GM19467 (cell line): ENCODE measurements at regions not wholly inside any gene's neighbourhood (a gene's known extent, or its start where the extent isn't known, plus 50 kb on each side); places are given as distances from the start of the nearest gene placed in this dataset.
A peak's percentile ranks its signal among the peaks of the same experiment; 100 is the strongest.

Experiments used
- ATAC-seq: cut with Tn5 transposase; IDR thresholded peaks from one replicate; pipeline ENCODE4 v1.9.1; 2021; ENCODE audit warnings: mild to moderate bottlenecking, moderate library complexity; ENCODE audit not compliant: unreplicated experiment

DNA sequence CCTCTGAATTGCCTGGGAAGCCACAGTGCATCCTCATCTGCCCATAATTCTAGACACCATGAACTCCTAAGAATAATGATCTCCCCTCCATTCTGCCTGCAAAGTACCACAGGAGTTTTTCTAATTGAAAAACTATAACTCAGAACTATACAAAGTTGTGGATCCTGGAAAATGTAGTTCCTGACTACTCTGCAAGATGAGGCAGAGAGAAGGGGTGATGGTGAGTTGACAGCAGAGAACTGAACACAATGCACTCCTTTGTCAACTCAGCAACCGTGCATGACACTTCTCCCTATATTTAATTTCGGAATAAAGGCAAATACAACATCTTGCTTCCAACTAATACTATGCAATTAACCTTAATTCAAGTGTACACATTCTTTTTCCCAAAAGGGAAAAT lies 471.1 kb upstream of the FAM98A start:
- ATAC-seq = no peak

DNA sequence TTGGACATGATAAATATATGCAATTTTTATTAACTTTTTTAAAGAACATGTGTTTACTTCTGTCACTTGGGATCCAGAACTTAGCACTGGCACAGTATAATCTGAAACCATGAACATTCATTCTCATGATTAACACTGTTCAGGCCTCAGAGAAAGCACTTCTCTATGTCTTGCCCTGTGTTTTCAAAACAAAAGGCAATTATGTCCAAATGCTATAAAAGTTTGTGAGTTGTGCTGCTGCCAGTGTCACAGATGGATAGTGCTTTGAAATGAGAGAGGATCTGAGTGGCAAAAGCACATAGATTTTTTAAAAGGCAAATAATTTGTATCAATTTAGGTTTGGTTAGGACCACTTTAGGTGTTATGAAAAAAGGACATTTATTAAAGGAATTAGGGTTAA lies 470.5 kb upstream of the FAM98A start:
- no peak for ATAC-seq

DNA sequence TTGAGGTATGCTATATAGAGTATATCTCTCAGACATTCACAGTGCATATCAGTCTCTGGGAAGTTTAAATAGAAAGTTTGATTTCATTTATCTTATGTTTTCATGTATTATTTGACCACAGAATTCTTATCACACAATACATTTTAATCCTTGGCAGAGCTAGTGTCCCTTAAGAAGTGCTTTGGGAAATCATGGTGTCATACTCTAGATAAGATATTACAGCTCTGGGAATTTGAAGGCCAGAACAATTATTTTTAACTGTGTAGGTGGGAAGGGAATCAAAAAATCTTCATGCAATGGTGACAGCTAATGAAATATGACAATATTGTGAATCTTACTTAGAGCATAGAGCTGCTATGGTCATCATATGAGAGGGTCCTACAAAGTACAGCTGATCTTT lies 451.3 kb upstream of the FAM98A start:
- ATAC-seq = no peak

DNA sequence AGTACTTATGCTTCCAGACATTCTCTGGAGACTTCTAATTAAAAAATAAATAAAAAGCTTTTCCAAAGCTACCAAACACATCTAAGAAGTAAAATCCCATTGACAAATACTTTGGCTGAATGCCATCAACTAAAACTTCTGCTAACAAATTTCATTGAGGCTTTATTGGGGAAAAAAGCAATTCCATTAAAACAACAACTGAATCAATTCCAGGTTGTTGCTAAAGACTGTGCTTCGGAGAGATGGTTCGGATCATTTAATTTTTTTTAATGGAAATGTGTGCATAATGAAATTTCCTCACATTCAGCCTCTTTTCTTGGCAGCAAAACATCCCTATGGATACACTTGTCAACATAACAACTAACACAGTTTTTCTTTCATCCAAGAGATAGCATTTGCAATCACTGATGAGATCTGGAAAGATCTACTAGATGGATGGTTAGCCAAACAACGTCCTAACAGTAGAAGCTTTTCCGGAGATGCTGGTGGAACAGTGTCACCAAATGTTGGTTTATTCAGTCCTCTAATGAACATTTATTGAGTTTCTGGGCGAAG lies 446.1 kb upstream of the FAM98A start:
- no peak for ATAC-seq

DNA sequence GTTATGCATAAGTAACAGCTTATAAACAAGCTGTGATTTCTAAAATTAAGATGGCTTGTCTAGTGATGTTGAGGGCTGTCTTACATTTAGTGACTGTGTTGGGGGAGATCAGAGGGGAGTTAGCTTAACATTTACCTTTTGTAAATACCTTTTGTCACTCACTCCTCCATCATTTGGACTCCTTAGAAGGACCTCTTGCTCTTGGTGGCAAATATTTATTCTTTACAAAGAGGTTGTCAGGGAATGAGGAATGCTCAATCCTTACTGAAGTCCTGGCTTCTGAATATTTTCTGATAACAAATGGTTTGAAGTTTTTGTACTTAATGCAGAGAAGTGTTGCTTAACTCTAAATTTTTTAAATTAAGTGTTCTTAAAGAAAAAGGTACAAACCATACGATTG lies 438.8 kb upstream of the FAM98A start:
- ATAC-seq = no peak

DNA sequence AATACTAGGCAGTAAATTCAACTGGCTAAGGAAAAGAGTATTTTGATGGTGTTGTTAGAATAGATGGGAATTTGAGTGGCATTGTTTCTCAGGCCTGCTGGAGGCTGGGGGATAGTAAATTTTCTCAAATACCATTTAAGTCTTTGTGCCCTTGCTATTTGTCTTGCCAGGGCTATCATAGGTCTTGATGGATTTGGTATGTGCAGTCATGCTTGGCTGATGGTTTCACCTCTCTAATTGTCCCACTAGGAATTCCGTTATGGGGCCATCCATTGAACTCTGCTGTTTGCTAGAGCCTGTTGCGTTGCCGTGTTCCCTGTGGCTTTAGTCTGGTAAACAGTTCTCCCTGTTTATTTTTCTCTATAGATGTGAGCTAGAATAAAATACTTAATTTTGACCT lies 438.1 kb upstream of the FAM98A start:
- no peak for ATAC-seq

DNA sequence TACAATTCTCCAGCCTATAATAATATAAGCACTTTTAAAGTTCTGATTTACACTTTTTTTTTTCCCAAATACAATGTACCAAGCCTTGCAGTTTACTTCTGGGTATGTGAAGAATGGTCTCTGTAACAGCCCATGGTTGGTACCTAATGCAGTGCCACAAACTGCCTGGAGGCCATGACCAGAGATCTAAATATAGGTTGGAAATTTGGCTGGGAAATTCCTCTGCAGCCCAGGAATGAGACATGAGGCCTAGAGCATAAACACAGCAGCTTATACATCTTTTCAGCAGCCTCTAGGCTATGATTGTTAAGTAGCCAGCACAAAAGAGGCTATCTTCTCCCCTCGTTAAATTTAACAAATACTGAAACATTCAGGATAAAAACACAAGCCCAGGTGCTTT lies 432.0 kb upstream of the FAM98A start:
- no peak for ATAC-seq

DNA sequence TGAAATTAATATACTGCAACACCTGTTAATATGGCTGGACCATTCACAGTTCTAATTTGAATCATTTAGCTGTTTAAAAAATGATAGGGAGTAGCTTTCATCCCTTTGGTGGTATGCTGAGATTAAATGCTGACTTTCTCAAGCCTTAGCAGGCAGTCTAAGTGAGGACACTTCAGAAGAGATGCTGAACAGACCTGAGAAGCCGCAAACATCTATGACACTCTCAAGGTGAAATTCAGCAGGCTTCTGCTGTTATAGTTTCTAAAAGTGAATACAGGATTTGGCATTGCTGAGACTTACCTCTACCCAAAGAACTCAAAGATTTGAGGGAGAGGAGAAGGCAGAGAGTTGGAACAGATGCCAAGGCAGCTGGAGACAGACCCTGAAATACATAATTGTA lies 431.2 kb upstream of the FAM98A start:
- ATAC-seq = no peak

DNA sequence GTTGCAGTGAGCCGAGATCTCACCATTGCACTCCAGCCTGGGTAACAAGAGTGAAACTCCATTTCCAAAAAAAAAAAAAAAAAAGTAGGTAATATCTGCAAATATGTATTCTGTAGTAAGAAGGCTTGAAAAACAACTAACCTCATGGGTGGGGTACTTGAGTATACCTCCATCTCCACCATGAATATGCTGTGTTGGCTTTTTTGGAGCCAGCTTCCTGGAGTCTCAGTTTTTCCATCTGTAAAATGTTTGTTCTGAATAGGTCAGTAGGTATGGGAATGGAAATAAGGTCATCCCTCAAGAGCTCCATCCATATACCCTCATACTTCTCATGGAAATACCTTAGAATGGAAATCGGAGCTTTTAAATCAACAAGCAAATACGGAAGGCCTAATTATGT lies 430.0 kb upstream of the FAM98A start:
- no peak for ATAC-seq

DNA sequence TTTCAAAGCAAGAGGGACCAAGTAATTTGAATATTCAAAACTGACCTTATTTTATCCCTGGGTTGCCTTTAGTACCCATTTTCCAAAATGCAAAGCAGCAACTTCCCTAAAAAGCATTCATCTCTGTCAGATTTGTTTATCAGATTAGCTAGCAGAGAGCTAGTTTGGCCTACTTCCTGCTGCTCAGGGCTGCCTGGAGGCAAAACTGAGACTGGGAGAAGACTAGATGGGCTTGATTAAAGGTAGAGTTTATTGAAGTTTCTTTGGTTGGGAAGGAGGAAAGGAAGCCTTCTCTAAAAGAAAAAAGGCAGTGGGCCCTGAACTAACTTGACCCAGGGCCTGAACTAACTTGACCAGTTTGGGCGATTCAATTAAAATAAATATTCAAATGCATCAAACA lies 426.1 kb upstream of the FAM98A start:
- ATAC-seq = no peak

DNA sequence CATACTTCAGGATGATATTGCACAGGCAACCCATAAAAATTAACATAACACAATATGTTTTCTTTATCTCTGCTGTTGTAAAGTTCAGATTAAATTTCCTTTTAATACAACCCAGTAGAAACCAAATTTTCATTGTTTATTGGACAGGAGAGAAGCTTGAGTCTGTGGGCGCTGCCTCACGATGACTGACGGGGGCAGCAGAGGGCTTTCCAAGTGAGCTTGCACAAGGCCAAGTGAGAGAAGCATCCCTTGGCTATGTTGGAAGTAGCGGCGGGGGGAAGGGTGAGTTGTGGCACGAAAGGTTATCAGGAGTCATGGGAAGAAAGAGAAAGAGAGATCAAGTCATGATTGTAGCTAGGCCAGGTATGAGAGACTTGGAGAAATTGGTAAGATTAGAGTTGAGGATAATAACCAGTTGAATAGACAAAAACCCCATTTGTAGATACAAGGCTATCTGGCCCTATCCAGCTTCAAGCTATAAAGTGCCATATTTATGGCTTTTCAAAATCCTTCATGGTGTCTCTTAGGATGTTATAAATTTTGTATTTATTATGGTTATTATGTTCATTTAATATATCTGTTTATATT lies 413.7 kb upstream of the FAM98A start:
- peak; percentile 80 for ATAC-seq

DNA sequence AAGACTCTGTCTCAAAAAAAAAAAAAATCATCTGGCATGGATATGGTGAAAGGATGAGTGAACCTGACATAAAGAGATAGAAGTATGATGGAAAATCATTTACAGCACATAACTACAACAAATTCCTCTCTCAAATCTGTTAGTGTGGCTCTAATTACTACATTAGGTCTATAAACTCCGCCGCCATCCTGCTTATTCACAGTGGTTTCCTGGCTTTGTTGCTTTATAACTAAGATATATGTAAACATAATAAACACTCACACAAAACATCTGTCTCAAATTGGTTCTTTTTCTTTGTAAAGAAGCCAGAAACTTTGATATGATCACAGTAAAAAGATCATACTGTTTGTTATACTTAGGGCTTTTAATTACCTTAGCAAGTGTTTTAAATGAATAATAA lies 412.6 kb upstream of the FAM98A start:
- ATAC-seq = no peak

DNA sequence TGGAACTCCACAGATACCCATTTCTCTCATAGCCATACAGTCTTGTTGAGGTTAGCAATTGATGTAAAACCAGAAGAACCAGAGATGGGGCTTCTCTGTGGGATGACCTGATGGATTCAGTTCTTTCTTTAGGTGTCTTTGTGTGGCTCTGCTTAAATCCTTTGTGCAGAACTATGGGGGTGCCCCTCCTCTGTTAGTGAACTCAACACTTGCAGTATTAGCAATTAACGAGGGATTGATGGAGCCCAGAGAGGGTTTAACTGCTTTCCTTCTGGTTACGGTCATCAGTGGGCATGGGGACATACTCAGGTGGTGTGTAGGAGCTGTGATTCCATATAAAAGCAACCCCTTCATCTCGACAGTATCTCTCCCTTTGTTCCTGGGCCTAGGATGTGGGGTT lies 406.8 kb upstream of the FAM98A start:
- ATAC-seq = no peak

DNA sequence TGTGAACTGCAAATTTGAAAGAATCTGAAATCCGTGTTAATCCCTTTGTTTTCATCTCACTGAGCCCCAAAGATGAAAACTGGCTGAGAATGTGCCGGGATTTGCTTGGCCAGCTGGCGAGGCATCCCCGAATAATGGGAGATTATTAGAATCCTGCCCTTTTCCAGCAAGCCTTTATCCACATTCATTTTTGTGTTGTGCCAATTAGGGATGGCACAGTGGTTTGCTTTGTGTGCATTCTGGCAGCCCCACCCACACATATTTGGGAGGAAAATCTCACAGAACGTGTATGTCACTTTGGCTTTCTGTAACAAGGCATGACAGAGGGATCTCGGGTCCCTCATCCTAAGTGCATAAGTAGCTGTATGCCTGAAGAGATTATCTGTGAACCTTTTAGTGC lies 405.8 kb upstream of the FAM98A start:
- ATAC-seq = no peak

DNA sequence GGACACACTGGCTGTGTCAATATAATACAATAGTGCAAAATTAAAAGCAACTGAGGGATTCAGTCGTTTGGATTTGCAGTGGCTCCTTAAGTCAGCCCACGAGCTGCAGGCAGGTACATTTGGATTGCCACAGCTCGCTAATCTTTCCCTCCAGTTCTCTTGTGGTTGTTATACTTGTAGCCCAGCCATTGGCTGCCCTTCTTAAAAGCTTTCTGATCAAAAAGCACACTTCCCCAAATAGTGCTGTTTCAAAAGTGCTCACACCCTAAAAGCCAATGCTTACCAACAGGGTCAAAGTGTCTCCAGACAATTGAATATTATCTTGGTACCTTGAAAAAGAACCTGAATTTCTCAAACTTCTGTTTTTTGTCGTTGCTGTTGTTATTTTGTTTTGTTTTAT lies 404.7 kb upstream of the FAM98A start:
- ATAC-seq = no peak

DNA sequence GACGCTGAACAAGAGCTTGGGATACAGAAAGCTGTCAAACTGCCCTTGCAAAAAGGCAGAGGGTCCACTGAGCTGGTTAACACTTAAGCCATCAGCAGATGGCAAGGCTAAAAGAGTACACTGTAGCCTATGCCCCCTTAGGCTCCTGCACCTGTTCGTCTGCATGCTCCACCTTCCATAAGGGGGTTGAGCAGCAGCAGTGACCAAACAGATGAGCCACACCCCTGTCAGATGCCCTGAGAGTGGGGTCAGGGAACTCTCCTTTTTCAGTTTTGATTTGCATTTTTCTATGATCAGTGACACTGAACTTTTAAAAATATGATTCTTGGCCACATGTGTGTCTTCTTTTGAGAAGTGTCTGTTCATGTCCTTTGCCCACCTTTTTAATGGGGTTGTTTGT lies 402.5 kb upstream of the FAM98A start:
- ATAC-seq = no peak

DNA sequence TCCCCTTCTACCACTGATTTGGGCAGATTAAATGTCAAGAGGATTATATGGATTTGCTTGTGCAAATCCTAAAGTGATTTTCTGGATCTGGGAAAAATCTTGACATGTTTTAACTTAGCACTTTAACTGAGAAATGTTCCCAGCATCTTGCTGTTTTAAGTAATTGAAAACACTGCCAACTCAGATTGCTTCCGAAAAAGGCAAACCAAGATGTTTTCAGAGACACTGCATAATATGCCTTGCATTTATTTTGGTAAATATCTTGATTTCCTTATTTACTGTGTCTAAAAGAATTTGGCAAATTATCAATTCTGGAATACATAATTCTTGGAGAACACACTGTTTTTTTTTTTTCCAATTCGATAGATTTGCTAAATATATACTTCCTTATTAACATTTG lies 385.0 kb upstream of the FAM98A start:
- ATAC-seq = no peak

DNA sequence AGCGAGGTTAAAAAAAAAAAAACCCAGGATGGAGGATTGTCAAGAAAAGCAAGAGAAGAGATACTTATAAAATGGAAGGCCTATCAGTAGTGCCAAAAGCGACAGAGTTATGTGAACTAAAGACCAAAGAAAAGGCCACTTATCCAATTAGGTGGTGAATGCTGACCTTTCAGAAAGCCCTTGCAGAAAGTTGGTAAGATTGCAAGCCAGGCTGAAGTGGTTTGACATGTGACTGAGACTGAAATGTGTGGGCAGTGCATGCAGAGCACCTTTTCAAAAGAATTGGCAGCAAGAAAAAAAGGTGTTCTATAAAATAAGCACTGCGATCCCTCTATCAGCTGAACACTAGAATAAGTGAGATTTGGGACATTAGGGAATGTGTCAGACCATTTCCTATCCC lies 379.4 kb upstream of the FAM98A start:
- ATAC-seq = no peak

DNA sequence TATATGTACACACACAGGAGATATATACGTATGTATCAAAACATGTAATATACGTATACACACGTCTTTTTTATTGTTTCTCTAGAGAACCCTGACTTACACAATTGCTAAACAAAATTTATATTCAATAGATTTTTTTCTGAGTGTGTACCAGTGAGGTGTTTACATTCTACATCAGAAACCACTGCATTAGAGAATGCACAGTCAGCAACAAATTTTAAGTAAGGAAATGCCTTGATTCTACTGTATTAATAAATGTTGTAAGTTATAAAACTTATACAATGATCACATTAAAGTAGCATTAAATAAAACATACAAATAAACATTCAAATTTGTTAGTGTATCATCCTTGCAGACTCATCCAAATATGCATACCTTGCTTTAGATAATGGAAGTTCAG lies 376.4 kb upstream of the FAM98A start:
- no peak for ATAC-seq

DNA sequence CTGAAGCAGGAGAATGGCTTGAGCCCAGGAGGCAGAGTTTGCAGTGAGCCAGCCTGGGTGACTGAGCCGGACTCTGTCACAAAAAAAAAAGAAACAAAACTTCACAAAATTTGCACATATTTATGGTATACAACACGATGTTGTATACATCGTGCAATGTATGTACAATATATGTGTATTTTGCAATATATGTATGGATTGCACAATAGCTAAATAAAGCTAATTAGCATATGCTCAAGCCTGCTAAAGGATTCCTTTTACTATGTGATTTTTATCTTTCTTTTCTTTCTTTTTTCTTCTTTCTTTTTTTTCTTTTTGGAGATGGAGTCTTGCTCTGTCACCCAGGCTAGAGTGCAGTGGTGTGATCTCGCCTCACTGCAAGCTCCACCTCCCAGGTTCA lies 368.0 kb upstream of the FAM98A start:
- no peak for ATAC-seq

DNA sequence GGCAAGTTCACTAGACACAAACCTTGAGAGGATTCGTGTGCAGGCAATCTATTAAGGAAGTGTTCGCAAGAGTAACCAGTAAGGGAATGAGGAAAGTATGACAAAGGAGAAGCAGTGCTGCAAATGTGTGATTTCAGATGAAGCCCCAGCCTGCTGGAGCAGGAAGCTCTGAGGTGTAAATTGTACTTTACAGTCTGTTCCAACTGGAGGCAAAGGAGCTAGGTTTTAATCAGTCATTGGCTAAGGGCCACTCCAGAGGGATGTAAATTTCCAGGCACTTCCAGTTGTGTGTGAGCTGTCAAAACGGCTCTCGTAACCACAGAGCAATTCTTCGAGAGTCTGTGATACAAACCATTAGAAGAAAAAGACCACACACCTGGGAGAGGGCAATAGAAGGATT lies 359.5 kb upstream of the FAM98A start:
- ATAC-seq = no peak

DNA sequence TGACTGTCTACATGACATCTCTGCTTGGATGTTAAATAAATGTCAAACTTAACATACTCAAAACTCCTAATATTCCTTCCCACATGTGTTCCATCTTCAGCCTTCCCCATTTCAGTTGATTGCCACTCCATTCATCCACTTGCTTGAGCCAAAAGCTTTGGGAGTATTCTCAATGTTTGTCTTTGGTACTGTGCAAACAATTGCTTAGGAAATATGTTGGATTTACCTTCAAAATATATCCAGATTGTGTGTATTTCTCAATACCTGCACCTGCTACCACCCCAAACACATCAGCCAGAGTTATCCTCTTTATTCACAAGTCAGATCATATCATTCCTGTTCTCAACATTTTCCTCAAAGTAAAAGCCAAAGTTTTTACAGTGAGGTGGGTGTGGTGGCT lies 350.3 kb upstream of the FAM98A start:
- no peak for ATAC-seq

DNA sequence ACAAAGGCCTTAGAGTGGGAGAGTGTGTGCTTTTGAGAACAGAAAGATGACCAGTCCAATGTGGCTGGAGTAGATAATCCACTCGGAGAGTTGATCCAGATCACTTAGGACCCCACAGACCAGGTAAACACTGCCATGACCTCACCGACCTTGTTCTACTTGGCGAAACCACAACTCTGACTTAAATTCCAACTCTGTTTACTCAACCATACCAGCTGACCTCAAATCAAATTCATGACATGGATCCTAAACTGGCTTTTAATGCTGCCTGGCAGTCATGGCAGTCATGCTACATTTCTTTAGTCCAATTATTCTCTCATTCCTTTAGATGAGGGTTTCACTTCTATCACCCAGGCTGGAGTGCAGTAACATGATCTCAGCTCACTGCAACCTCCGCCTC lies 347.1 kb upstream of the FAM98A start:
- no peak for ATAC-seq

DNA sequence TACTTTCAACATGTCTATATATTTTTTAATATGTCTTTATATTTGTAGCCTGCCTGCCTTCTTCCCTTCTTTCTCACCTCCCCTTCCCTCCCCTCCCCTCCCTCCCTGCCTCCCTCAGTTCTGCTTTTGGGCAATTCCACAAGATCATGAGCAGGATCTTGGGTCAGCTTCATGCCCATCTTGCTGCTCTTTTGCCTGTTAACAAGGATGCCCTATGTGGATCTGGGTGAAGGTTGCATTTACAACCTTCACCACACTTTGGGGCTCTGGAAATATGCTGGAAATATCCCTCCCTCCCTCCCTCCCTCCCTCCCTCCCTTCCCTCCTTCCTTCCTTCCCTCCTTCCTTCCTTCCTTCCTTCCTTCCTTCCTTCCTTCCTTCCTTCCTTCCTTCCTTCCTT lies 334.1 kb upstream of the FAM98A start:
- ATAC-seq = no peak
